GM19372 (cell line): ENCODE measurements at regions not wholly inside any gene's neighbourhood (a gene's known extent, or its start where the extent isn't known, plus 50 kb on each side); places are given as distances from the start of the nearest gene placed in this dataset.

Experiments
- ATAC-seq: cut with Tn5 transposase; IDR thresholded peaks from one replicate; pipeline ENCODE4 v1.9.1; 2021; ENCODE audit warnings: mild to moderate bottlenecking, low read depth, moderate library complexity; ENCODE audit not compliant: unreplicated experiment

DNA sequence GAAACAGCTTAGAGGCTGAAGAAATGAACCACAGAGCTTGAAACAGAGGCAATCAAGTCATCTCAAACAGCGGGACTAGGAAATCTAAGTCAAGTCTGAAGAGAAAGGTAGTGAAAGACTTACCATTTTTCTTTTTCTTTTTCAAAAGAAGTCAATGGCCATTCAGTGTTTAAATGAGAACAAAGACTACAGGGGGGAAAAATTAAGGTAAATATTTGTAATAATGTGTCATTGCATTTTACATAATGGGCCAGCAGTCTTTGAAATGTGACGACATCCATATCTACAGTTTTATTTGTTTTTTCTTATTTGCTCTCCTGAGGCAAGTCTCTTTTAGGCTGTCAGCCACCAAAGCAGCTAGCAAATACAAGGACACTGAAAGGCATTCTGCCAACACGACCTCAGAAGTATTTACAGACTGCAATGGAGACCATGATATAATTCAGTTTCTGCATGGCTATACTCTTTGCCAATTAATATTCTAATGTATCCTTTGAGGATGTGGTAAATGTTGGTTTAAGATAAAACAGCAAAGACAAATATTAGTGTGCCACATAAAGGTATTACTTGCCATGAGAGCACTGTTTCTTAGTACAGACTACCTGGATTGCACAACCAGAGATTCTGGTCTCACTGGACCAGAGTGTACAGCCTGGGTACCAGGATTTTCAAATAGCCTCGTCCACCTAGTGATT is 307.0 kb upstream of the THBS1 start:
- no peak for ATAC-seq

DNA sequence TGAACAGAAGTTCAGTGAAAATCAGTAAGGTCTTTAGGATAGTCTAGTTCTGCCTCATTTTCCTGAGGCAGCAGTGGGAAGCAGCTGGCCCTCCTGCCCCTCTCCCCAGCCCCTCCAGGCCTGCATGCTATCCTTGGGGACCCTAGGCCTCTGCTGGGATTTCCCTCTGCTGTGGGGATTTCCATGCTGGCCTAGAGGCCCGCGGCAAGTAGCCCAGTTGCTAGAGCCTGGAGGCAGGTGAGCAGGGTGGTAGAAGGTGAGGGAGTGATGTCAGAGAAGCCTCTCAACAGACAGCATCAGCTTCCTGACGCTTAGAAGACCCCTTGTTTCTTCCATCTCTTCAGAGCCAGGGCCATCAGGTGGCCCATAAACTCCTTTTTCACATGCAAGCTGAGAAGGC is 305.8 kb upstream of the THBS1 start:
- no peak for ATAC-seq

DNA sequence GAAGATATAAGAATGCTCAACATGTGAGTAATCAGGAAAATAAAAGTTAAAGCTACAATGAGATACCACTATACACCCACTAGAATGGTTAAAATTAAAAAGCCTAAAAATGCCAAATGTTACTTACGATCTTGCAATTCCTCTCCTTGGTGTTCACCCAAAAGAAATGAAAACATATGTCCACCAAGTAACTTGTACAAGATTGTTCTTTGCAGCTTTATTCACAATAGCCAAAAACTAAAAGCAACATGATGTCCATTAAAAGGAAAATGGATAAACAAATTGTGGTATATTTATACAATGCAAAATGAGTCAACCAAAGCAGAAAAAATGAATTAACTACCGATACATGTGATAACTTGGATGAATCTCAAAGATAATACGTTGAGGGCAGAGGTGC is 301.6 kb upstream of the THBS1 start:
- ATAC-seq: no peak

DNA sequence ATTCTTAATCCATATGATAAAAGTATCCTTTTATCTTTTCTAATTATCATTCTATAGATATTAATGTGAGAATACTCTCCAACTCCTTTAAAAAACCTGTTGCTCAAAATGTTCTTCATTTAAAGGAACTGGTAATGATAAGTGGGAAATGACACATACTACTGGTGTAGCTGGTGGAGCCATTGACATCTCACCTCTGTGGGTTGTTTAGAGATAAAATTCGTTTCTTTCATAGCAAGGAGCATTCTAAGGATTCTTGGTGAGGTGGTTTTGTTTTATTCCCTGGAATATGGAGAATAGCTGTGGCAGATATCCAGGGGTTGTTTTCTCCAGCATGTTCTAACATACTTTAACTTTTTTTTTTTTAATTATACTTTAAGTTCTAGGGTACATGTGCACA is 299.8 kb upstream of the THBS1 start:
- ATAC-seq: no peak

DNA sequence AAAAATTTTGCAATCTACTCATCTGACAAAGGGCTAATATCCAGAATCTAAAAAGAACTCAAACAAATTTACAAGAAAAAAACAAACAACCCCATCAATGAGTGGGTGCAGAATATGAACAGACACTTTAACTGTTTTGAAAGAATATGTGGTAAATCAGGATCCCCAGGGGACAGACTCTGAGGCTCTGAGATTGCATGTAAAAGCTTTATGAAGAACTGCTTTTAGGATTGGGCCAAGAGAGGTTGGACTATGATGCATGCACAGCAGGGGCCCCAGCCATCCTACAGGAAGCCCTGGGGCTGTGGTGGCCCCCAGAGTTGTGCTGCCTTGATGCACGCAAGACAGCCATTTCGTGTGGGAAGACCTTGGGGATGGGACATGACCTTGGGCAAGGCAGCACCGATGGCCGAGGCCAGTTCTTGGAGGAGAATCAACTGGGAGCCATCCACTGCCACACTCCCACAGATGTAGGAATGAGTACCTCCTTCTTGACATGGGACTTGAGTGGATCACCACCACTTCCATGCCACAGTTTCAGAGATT is 298.1 kb upstream of the THBS1 start:
- ATAC-seq: no peak

DNA sequence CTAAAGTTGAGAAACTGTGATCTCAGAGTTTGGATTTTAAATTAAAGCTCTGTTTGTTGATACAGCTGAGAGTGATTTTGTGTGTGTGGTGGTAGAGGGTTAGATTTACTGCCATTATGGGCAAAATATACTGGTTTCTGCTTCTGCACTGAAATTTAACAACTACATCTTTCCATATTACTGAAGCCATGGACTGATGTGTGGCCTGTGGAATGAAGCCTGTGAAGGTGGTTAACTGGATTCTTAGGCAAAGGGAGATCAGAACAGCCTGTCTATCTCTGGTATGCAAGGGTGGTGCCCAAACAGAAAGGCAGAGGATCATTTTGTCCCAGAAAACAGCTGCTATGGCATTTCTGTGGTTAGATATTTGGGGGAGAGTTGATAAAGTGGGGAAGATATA is 297.3 kb upstream of the THBS1 start:
- no peak for ATAC-seq

GRCh38 chr15:39285071-39285470 is 295.8 kb upstream of the THBS1 start:
- ATAC-seq: no peak

DNA sequence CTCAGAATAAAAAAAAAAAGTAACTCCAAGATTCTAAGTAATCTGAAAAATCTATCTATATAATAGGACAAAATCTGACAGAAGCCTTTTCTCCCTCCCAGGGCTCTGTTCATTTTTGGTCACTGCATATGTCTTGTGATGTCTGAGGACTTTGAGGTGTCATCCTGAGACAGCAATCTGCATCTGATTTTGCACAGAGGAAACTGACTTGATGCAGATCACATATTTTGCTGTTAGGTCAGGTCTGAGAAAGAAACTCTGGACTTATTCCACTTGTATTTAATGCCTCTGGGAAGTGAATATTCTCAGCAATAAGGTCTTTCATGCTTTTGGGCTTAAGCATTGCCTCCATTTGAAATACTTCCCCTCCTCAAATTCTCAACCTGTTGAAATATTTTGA is 295.2 kb upstream of the THBS1 start:
- no peak for ATAC-seq

GRCh38 chr15:39286706-39287105 is 294.2 kb upstream of the THBS1 start:
- ATAC-seq: no peak

GRCh38 chr15:39287322-39288195 is 293.3 kb upstream of the THBS1 start:
- no peak for ATAC-seq

GRCh38 chr15:39290711-39291435 is 290.0 kb upstream of the THBS1 start:
- no peak for ATAC-seq

- no peak for ATAC-seq
Observed at GRCh38 chr15:39291690-39292089, 289.2 kb upstream of the THBS1 start.

- no peak for ATAC-seq
Observed at GRCh38 chr15:39296955-39297354, 283.9 kb upstream of the THBS1 start.

DNA sequence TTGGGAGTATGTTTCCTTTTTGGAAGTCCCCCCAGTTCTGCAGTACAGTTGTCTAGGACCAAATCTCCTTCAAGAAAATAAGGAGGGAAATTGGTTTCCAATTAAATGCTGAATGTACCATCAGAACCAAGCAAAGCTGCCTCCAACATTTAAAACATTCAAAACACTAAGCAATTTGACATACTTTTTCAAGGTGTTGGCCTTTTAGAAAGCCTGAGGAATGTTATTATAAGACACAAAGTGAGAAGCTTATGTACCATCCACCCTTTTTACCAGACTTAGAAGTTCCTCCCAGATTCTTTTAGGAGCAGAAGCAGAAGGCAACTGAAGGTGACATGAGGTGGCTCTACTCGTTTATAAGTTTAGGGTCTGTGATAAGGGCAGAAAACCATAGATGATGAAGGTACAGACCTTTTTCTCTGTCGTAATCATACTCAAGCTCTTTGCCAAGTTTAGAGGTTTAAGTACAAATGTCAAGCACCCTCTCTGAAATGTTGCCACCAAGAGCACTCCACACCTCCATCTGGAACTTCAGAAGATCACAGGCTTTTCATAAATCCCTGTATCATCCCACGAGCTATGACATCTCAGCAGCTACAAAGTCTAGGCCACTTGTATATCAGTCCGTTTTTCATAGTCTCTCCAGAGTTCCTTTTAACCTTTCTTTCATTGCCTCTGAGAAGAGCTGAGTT is 282.5 kb upstream of the THBS1 start:
- ATAC-seq: no peak

- ATAC-seq: no peak
Observed at GRCh38 chr15:39299486-39300267, 281.2 kb upstream of the THBS1 start.

DNA sequence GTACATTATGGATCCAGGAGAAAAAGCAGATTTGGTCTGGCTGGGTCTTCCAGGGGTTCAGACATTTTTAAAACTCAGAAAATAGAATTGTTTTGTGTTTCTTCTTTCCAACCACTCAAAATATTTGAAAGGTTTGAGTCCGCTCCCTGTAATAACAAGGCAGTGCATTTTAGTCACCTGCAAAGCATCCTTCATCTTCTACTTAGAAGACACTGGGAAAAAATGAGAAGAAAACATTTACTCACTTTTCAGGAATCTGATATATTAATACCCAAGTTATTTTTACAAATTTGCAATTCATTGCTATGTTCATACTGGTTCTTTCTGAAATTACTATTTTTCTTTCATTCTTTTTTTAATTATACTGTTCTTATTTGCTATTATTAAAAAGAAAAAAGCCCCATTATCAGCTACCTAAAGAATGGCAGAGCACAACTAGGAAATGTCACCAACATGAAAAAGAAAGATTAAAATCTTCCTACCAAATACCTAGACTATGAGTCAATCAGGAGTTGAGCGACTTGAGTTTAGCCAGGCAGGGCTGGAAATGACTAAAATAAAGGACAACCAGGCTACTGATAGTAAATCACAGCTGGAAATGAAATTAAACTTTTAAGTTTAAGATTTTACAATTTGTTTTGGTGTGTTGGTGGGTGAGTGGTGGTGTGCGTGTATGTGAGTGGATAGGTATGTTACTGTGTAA is 280.3 kb upstream of the THBS1 start:
- no peak for ATAC-seq

- no peak for ATAC-seq
Observed at GRCh38 chr15:39301589-39301999, 279.3 kb upstream of the THBS1 start.

DNA sequence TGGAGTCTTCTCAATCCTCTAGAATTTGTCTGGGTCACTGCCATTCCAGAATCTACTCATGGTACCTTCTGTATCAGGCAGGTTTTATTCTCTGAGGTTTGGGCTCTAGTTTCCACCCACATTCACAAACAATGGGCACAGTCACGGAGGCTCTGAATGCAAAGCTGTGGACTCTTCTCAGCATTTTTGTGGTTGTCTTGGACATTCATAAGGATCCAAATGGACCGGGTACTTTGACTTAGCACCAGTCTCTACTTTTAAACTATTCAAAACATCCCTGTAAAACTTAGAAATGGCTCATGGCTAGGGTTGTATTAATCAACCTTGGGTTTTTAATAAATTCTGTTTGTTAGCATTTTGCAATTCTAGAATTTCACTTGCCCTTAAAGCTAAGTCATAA is 277.9 kb upstream of the THBS1 start:
- no peak for ATAC-seq

- no peak for ATAC-seq
Observed at GRCh38 chr15:39304201-39304841, 276.6 kb upstream of the THBS1 start.
